Psoas muscle (tissue), 7 donors: ENCODE measurements at regions not wholly inside any gene's neighbourhood (a gene's known extent, or its start where the extent isn't known, plus 50 kb on each side); places are given as distances from the start of the nearest gene placed in this dataset.

ENCODE experiments used
- ATAC-seq, 4 donors: fragments of 200-7000 bp; cut with Tn5 transposase; one replicate each; pipeline ENCODE4 v1.9.1; 2020; ENCODE audit warnings: moderate library complexity in 3 of 4, mild to moderate bottlenecking in 2 of 4
- DNase-seq, 2 donors: peaks; one replicate each; pipeline ENCODE4 v3.0.0-alpha.2; 2020
- H3K27ac ChIP-seq: fragments of 200-600 bp; one replicate; pipeline ENCODE4 v1.8.0; 2022
- H3K27me3 ChIP-seq, 3 donors: fragments of 200-600 bp in 1 of 3; one replicate each; pipeline versions ENCODE4 v1.6.1 to v1.8.0; 2013 to 2022; ENCODE audit warnings: low read length in 2 of 3, mild to moderate bottlenecking in 2 of 3, moderate library complexity in 1 of 3; ENCODE audit not compliant: insufficient read depth in 3 of 3
- H3K36me3 ChIP-seq, 2 donors: fragments of 200-600 bp in 1 of 2; one replicate each; pipeline versions ENCODE4 v1.6.1 to v1.8.0; 2013 to 2022; ENCODE audit warnings: low read depth in 1 of 2, mild to moderate bottlenecking in 1 of 2, moderate library complexity in 1 of 2; ENCODE audit not compliant: insufficient read depth in 1 of 2
- H3K4me1 ChIP-seq: fragments of 200-600 bp; one replicate; pipeline ENCODE4 v1.8.0; 2022
- H3K4me3 ChIP-seq: fragments of 200-600 bp; one replicate; pipeline ENCODE4 v1.8.0; 2022; ENCODE audit warnings: mild to moderate bottlenecking
- H3K9me3 ChIP-seq: fragments of 200-600 bp; one replicate; pipeline ENCODE4 v1.8.0; 2022
- WGBS, 3 donors: extraction: QIAGEN DNeasy Blood & Tissue Kit; methylation state at CpG; one replicate each; pipeline versions ENCODE4 v1.1.6 to v1.1.7; 2013; 5-methylcytosine and 5-hydroxymethylcytosine counted together
- intact Hi-C, 2 donors: fragments of 100-400 bp; cut with DNase I; formaldehyde crosslinking; loops; one replicate each; pipeline versions ENCODE4 v1.11.0 to v1.14.2; 2022
- TF ChIP-seq, protein P1 (sequence below): fragments of 200-600 bp; IDR thresholded peaks from one replicate; pipeline ENCODE4 v1.8.0; 2022; ENCODE audit warnings: antibody characterized with exemption
- donor health status: healthy with polysubstance abuse.
- donor health status: DM: no; HTN: no; CAD: no; lungs with moderate emphysema.
- donor health status: Bipolar disorder and iron deficiency.
- donor health status: healthy.
- donor health status: DM: yes; HTN: yes; CAD: no.
- donor health status: DM: no; HTN: no; CAD: no.
- donor health status: DM: yes; HTN: yes; CAD: no.

DNA sequence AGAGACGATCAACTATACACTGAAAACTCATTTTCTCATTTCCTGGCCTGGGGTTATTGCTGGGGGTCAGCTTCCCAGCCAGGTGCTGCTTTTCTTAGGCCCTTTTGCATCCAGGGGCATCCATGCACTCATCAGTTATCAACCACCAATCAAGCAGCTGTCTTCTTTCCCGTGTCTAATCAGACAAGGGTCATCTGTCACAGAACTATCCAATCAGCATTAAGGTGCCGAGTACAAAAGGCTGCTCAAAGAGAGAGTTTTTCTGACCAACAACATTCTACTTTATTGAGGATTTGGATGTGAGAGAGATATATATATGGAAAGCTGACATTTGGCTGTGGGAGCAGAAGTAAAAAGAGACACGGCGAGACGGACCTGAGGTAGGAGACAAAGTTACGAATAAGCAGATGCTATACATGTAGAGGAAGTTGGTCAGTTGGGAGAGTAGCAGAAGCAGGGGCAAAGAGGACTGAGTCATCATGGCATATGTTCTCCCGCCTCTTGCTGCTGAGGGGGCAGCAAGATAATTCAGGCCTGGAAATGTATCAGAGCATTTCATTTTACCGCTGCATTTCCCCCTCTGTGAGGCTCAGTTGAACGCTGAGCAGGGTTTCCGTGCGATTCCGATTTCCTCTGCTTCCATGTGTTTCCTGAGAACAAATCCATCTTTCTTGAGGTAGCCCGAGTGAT, 129.3 kb downstream of the NUP35 start:
- Histone ChIP-seq H3K36me3 (no peaks in the 10 kb centered on the region), H3K9me3 (no peaks in the 10 kb centered on the region), H3K4me3 (no peak overlapping the region), H3K27me3 (no peaks in the 10 kb centered on the region), H3K4me1 (no peaks in the 10 kb centered on the region), H3K27ac (no peak overlapping the region)
- ATAC-seq (no peak), DNase-seq (no peak)
- 76 to 85% (median 81%) methylated on average over 14 of the region's 14 CpGs for WGBS, 3 donors
- TF ChIP-seq, protein P1, sequence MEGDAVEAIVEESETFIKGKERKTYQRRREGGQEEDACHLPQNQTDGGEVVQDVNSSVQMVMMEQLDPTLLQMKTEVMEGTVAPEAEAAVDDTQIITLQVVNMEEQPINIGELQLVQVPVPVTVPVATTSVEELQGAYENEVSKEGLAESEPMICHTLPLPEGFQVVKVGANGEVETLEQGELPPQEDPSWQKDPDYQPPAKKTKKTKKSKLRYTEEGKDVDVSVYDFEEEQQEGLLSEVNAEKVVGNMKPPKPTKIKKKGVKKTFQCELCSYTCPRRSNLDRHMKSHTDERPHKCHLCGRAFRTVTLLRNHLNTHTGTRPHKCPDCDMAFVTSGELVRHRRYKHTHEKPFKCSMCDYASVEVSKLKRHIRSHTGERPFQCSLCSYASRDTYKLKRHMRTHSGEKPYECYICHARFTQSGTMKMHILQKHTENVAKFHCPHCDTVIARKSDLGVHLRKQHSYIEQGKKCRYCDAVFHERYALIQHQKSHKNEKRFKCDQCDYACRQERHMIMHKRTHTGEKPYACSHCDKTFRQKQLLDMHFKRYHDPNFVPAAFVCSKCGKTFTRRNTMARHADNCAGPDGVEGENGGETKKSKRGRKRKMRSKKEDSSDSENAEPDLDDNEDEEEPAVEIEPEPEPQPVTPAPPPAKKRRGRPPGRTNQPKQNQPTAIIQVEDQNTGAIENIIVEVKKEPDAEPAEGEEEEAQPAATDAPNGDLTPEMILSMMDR: no peak
- intact Hi-C loops: loop anchor here (5.0 to 10.0 kb wide), 2 partner anchors 441 to 444 kb away; no protein-coding TSS in a partner anchor

DNA sequence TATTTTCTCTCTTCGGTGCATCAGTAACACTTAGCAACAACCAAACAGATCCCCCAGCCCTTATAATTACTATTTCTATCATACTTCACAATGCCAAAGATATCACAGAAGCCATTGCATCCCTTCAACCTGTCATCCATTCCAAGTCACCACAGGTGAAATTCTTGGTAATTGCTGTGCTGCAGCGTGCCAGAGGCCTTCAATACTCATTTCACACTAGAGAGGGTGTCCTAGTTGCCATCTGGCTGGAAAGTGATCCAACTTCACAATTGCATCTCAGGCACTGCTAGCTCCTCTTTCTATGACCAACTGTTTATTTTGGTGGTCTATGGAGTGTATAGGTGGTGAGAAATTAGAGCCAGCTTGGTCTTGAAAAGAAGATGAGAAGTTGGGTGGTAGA, 131.2 kb downstream of the NUP35 start:
- H3K4me3 ChIP-seq: no peak overlapping the region
- no peaks in the 10 kb centered on the region for H3K9me3 ChIP-seq
- ATAC-seq (no peak), DNase-seq (no peak)
- no peak overlapping the region for H3K27ac ChIP-seq
- H3K36me3 ChIP-seq: no peaks in the 10 kb centered on the region
- no peaks in the 10 kb centered on the region for H3K27me3 ChIP-seq
- intact Hi-C loops: loop anchor here in 1 of 2 donors (10.0 kb wide), 1 partner anchor 439 kb away; no protein-coding TSS in a partner anchor
- TF ChIP-seq, protein P1: no peak
- 31 to 52% (median 37%) methylated on average over 2 of the region's 2 CpGs for WGBS, 3 donors
- no peaks in the 10 kb centered on the region for H3K4me1 ChIP-seq

DNA sequence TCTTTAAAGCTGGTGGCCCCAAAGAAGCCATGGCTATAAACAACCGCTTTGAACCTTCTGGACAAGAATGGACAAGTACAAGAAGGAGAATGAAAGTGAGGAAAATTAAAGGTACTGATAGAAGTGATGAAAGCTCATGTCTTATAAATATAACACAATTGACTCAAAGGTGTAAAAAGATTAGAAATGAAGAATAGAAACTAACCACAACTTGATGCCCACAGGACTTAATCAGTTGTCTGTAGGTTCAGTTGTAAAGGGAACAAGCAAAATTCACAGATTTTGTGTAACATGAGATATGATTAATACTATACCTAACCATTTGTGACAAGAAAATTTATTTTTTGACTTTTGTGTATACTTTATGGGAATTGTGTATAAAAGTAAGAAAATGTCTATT, 135.7 kb downstream of the NUP35 start:
- no peaks in the 10 kb centered on the region for H3K27me3 ChIP-seq
- no peak for DNase-seq
- no peak overlapping the region for H3K27ac ChIP-seq
- H3K36me3 ChIP-seq: no peaks in the 10 kb centered on the region
- ATAC-seq: no peak
- intact Hi-C loops: loop anchor here in 1 of 2 donors (10.0 kb wide), 1 partner anchor 435 kb away; no protein-coding TSS in a partner anchor
- H3K4me3 ChIP-seq: no peak overlapping the region
- WGBS, 3 donors: 91 to 95% (median 94%) methylated on average over 1 of the region's 1 CpG
- no peaks in the 10 kb centered on the region for H3K4me1 ChIP-seq
- TF ChIP-seq, protein P1: no peak
- H3K9me3 ChIP-seq: no peaks in the 10 kb centered on the region

DNA sequence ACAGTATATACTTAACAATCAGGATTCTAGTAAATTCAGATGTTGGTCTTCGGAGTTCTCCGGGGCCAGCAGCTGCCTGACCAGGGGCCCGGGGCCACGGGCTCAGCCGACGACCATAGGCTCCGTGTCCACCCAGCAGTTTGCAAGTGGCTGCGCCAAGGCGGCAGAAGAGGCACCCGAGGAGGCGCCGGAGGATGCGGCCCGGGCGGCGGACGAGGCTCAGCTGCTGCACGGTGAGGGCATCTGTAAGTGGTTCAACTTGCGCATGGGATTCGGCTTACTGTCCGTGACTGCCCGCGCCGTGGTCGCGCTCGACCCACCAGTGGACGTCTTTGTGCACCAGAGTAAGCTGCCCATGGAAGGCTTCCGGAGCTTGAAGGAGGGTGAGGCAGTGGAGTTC, 136.3 kb downstream of the NUP35 start:
- H3K27me3 ChIP-seq: no peaks in the 10 kb centered on the region
- H3K27ac ChIP-seq: no peak overlapping the region
- ATAC-seq: no peak
- H3K9me3 ChIP-seq: no peaks in the 10 kb centered on the region
- no peak overlapping the region for H3K4me3 ChIP-seq
- intact Hi-C loops: no loop called here
- WGBS, 3 donors: 98% methylated on average over 29 of the region's 29 CpGs
- TF ChIP-seq, protein P1: no peak
- H3K36me3 ChIP-seq: no peaks in the 10 kb centered on the region
- DNase-seq: no peak
- H3K4me1 ChIP-seq: no peaks in the 10 kb centered on the region
